Mesothelial cell of epicardium (in vitro differentiated cells): ENCODE measurements at regions not wholly inside any gene's neighbourhood (a gene's known extent, or its start where the extent isn't known, plus 50 kb on each side); places are given as distances from the start of the nearest gene placed in this dataset.

Experiments
- DNase-seq, 2 experiments: peaks; one replicate each; pipeline ENCODE4 v3.0.0; 2021; ENCODE audit warnings: low spot score in 2 of 2; ENCODE audit not compliant: unreplicated experiment in 2 of 2
- H3K27ac Mint-ChIP-seq: 2 replicates; pipeline ENCODE4 v1.8.0; 2021; ENCODE audit warnings: mixed read lengths
- H3K27me3 Mint-ChIP-seq: 2 replicates; pipeline ENCODE4 v1.8.0; 2021; ENCODE audit warnings: low read depth, mixed read lengths
- H3K36me3 Mint-ChIP-seq: 2 replicates; pipeline ENCODE4 v1.8.0; 2021; ENCODE audit warnings: mixed read lengths
- H3K4me1 Mint-ChIP-seq: 2 replicates; pipeline ENCODE4 v1.8.0; 2021; ENCODE audit warnings: mixed read lengths
- H3K4me3 Mint-ChIP-seq: 2 replicates; pipeline ENCODE4 v1.8.0; 2021; ENCODE audit warnings: mild to moderate bottlenecking, moderate library complexity, mixed read lengths
- H3K9me3 Mint-ChIP-seq: 2 replicates; pipeline ENCODE4 v1.8.0; 2021; ENCODE audit warnings: mixed read lengths
- CTCF ChIP-seq: fragments of 200-600 bp; sonication (generic); IDR thresholded peaks from one replicate; pipeline ENCODE4 v1.5.0; 2021; ENCODE audit warnings: antibody characterized with exemption; ENCODE audit not compliant: unreplicated experiment

- TF ChIP-seq CTCF = no peak
- peaks cover 12% of the 10 kb centered on the region for H3K9me3 Mint-ChIP-seq
- peaks cover 8% of the 10 kb centered on the region for H3K4me1 Mint-ChIP-seq
- H3K27ac Mint-ChIP-seq = no peak overlapping the region
- DNase-seq = no peak
- no peak overlapping the region for H3K4me3 Mint-ChIP-seq
- H3K36me3 Mint-ChIP-seq = peaks cover 3% of the 10 kb centered on the region
- no peaks in the 10 kb centered on the region for H3K27me3 Mint-ChIP-seq
Measured at GRCh38 chr5:107032629-107033028, 638.1 kb downstream of the EFNA5 start.

DNA sequence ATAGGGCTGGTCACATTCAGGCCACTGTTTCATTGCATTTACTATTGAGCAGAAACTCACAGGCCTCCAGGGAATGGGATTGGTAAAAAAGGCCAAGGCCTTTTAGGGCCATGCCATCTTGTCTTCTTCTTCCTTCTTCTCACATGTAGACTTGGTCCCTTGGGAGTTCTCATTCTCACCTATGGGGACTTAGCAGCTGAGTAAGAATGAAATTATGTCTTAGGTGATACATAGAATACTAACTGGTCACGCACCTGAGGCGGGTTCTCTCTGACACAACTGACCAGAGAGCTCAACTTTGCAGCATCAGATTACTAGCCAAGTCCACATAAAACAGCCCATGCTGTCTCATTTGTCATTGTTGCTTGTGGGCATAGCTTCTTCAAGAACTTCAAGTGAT lies 641.8 kb downstream of the EFNA5 start:
- DNase-seq = no peak
- Mint-ChIP-seq H3K36me3 (no peaks in the 10 kb centered on the region), H3K4me3 (no peak overlapping the region), H3K27me3 (no peaks in the 10 kb centered on the region), H3K9me3 (no peaks in the 10 kb centered on the region), H3K27ac (no peak overlapping the region), H3K4me1 (peaks cover 18% of the 10 kb centered on the region)
- TF ChIP-seq CTCF = no peak

- Mint-ChIP-seq H3K4me1 (peaks cover 14% of the 10 kb centered on the region), H3K27me3 (no peaks in the 10 kb centered on the region), H3K27ac (no peak overlapping the region), H3K4me3 (no peak overlapping the region), H3K9me3 (no peaks in the 10 kb centered on the region), H3K36me3 (no peaks in the 10 kb centered on the region)
- no peak for DNase-seq
- no peak for TF ChIP-seq CTCF
Measured at GRCh38 chr5:107025712-107026497, 644.8 kb downstream of the EFNA5 start.

DNA sequence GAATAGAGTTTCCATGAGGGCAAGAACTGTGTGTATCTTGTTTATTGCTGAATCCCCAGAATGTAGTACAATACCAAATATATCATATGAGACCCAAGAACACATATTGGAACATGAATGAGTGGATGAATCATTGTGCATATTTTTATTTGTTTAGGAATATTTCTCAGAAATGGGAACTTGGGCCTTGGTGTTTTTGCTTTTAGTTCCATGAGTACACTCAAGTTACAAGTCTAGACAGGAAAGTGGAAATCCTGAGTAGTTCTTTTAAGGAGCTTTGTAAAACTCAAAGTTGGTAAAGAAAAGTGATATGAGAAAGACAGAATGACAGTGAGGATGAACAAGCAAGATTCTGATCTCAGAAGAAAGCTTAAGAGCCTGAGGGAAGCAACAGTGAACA lies 647.0 kb downstream of the EFNA5 start:
- peaks cover 13% of the 10 kb centered on the region for H3K4me1 Mint-ChIP-seq
- TF ChIP-seq CTCF = no peak
- H3K4me3 Mint-ChIP-seq = no peak overlapping the region
- H3K9me3 Mint-ChIP-seq = no peaks in the 10 kb centered on the region
- H3K27me3 Mint-ChIP-seq = no peaks in the 10 kb centered on the region
- no peak overlapping the region for H3K27ac Mint-ChIP-seq
- no peak for DNase-seq
- H3K36me3 Mint-ChIP-seq = no peaks in the 10 kb centered on the region

- DNase-seq = no peak
- TF ChIP-seq CTCF = no peak
- peaks cover 7% of the 10 kb centered on the region for H3K4me1 Mint-ChIP-seq
- H3K27me3 Mint-ChIP-seq = no peaks in the 10 kb centered on the region
- no peak overlapping the region for H3K27ac Mint-ChIP-seq
- H3K4me3 Mint-ChIP-seq = no peak overlapping the region
- no peaks in the 10 kb centered on the region for H3K36me3 Mint-ChIP-seq
- H3K9me3 Mint-ChIP-seq = no peaks in the 10 kb centered on the region
Measured at GRCh38 chr5:107021575-107021974, 649.2 kb downstream of the EFNA5 start.
